ENCODE measurements at regions not wholly inside any gene's neighbourhood (a gene's known extent, or its start where the extent isn't known, plus 50 kb on each side); places are given as distances from the start of the nearest gene placed in this dataset.

GRCh38 chr4:152020073-152020472 is 259.3 kb upstream of the GATB start:
- no peak overlapping the region for H3K4me3 Mint-ChIP-seq
- peaks cover 18% of the 10 kb centered on the region for H3K27me3 Mint-ChIP-seq (ENCODE audit: low read depth, poor library complexity)
- H3K9me3 Mint-ChIP-seq, result no peaks in the 10 kb centered on the region
- TF ChIP-seq, protein P1, sequence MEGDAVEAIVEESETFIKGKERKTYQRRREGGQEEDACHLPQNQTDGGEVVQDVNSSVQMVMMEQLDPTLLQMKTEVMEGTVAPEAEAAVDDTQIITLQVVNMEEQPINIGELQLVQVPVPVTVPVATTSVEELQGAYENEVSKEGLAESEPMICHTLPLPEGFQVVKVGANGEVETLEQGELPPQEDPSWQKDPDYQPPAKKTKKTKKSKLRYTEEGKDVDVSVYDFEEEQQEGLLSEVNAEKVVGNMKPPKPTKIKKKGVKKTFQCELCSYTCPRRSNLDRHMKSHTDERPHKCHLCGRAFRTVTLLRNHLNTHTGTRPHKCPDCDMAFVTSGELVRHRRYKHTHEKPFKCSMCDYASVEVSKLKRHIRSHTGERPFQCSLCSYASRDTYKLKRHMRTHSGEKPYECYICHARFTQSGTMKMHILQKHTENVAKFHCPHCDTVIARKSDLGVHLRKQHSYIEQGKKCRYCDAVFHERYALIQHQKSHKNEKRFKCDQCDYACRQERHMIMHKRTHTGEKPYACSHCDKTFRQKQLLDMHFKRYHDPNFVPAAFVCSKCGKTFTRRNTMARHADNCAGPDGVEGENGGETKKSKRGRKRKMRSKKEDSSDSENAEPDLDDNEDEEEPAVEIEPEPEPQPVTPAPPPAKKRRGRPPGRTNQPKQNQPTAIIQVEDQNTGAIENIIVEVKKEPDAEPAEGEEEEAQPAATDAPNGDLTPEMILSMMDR (IDR thresholded peaks at IDR 0.05), result no peak
- H3K27ac Mint-ChIP-seq, result no peak overlapping the region
- DNase-seq, result no peak
- H3K4me1 Mint-ChIP-seq, result peaks cover 4% of the 10 kb centered on the region
- no peaks in the 10 kb centered on the region for H3K36me3 Mint-ChIP-seq (ENCODE audit: low read depth)

GRCh38 chr4:152016303-152016620 is 255.5 kb upstream of the GATB start:
- H3K36me3 Mint-ChIP-seq (ENCODE audit: low read depth), result no peaks in the 10 kb centered on the region
- H3K9me3 Mint-ChIP-seq, result peaks cover 15% of the 10 kb centered on the region
- DNase-seq, result no peak
- H3K27me3 Mint-ChIP-seq (ENCODE audit: low read depth, poor library complexity), result peaks cover 18% of the 10 kb centered on the region
- TF ChIP-seq, protein P1 (IDR thresholded peaks at IDR 0.05), result no peak
- no peak overlapping the region for H3K4me3 Mint-ChIP-seq
- peaks cover 4% of the 10 kb centered on the region for H3K4me1 Mint-ChIP-seq
- H3K27ac Mint-ChIP-seq, result no peak overlapping the region

GRCh38 chr4:152015597-152016302 is 254.9 kb upstream of the GATB start:
- H3K9me3 Mint-ChIP-seq, result peaks cover 15% of the 10 kb centered on the region
- no peak overlapping the region for H3K4me3 Mint-ChIP-seq
- H3K27ac Mint-ChIP-seq, result no peak overlapping the region
- no peaks in the 10 kb centered on the region for H3K36me3 Mint-ChIP-seq (ENCODE audit: low read depth)
- H3K27me3 Mint-ChIP-seq (ENCODE audit: low read depth, poor library complexity), result peaks cover 18% of the 10 kb centered on the region
- peaks cover 8% of the 10 kb centered on the region for H3K4me1 Mint-ChIP-seq
- no peak for DNase-seq
- TF ChIP-seq, protein P1 (IDR thresholded peaks at IDR 0.05), result no peak

- peaks cover 15% of the 10 kb centered on the region for H3K9me3 Mint-ChIP-seq
- no peak overlapping the region for H3K4me3 Mint-ChIP-seq
- TF ChIP-seq, protein P1 (IDR thresholded peaks at IDR 0.05), result no peak
- no peaks in the 10 kb centered on the region for H3K36me3 Mint-ChIP-seq (ENCODE audit: low read depth)
- H3K4me1 Mint-ChIP-seq, result peaks cover 19% of the 10 kb centered on the region
- DNase-seq, result no peak
- H3K27ac Mint-ChIP-seq, result no peak overlapping the region
- H3K27me3 Mint-ChIP-seq (ENCODE audit: low read depth, poor library complexity), result peaks cover 12% of the 10 kb centered on the region
Observed at GRCh38 chr4:152014280-152014679, 253.5 kb upstream of the GATB start.

DNA sequence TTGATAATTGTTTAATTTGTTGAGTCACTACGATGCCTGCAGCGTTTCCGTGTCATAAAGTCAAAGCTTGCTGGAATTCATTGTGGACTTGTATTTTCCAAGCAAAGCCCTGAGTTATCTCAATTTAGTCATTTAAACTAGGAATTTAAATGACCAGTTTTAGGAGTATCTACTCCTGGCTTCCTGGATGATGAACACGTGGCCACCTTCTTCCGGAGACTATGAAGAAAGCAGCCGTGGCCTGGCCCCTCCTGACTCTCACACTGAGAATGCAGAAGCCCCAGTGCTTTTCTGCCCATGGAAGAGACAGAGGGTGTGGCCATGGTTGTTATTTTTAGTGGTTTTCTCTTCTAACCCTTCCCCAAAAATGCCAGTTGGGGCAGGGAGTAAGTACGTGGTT is 250.7 kb upstream of the GATB start:
- H3K4me1 Mint-ChIP-seq, result peaks cover 33% of the 10 kb centered on the region
- DNase-seq, result no peak
- H3K9me3 Mint-ChIP-seq, result peaks cover 15% of the 10 kb centered on the region
- H3K27ac Mint-ChIP-seq, result no peak overlapping the region
- peaks cover 6% of the 10 kb centered on the region for H3K27me3 Mint-ChIP-seq (ENCODE audit: low read depth, poor library complexity)
- no peak overlapping the region for H3K4me3 Mint-ChIP-seq
- H3K36me3 Mint-ChIP-seq (ENCODE audit: low read depth), result no peaks in the 10 kb centered on the region
- TF ChIP-seq, protein P1 (IDR thresholded peaks at IDR 0.05), result no peak

GRCh38 chr4:152010710-152011079 is 249.9 kb upstream of the GATB start:
- Mint-ChIP-seq H3K27ac (no peak overlapping the region), H3K4me3 (no peak overlapping the region), H3K9me3 (peaks cover 15% of the 10 kb centered on the region), H3K27me3 (ENCODE audit: low read depth, poor library complexity) (peaks cover 6% of the 10 kb centered on the region), H3K4me1 (peaks cover 37% of the 10 kb centered on the region), H3K36me3 (ENCODE audit: low read depth) (no peaks in the 10 kb centered on the region)
- TF ChIP-seq, protein P1 (IDR thresholded peaks at IDR 0.05), result no peak
- DNase-seq, result no peak

All from nephron progenitor cell (in vitro differentiated cells).